HepG2 (cell line): ENCODE measurements at regions not wholly inside any gene's neighbourhood (a gene's known extent, or its start where the extent isn't known, plus 50 kb on each side); places are given as distances from the start of the nearest gene placed in this dataset.

Source experiments
- ATAC-seq: fragments of 200-7000 bp; cut with Tn5 transposase; 3 replicates; pipeline ENCODE4 v1.9.1; 2020; ENCODE audit warnings: mild to moderate bottlenecking, moderate library complexity
- BruUV-seq: library from RNA; stranded (reverse); fragments of 400-500 nt; replicated peaks from 2 replicates; lab custom pipeline; 2021; lab: Mats Ljungman, UMichigan
- CTCF ChIA-PET: fragments of 300-600 bp; formaldehyde crosslinking; extraction: SDS; loops from one replicate; lab custom pipeline; 2021; ENCODE audit warnings: low total read pairs, inconsistent platforms, low intra/inter-chr PET ratio; lab: Yijun Ruan, JAX
- POLR2A ChIA-PET: fragments of 350-600 bp; sonication (Branson Sonifier 250); formaldehyde crosslinking; loops from one replicate; lab custom pipeline; 2020; ENCODE audit warnings: antibody characterized with exemption, inconsistent platforms; lab: Yijun Ruan, JAX
- DNase-seq: peaks from one replicate; pipeline ENCODE4 v3.0.0-alpha.2; 2015; ENCODE audit warnings: low spot score
- FAIRE-seq: peaks from 3 replicates; lab custom pipeline; 2011; peaks lifted over from hg19 to GRCh38; lab: Jason Lieb, UNC
- H2AFZ ChIP-seq: one replicate; pipeline ENCODE4 v1.6.1; 2011; ENCODE audit warnings: low read length, inconsistent platforms
- H3K27ac ChIP-seq: fragments of 300-600 bp; 3 replicates; pipeline ENCODE4 v1.8.0; 2011; ENCODE audit warnings: mixed run types, mild to moderate bottlenecking, mixed read lengths, low read length, inconsistent platforms; ENCODE audit not compliant: insufficient read depth; ENCODE audit errors: extremely low read length
- H3K27me3 ChIP-seq, 2 experiments: fragments of 200-600 bp in 1 of 2; 2 replicates in 1 of 2; 3 replicates in 1 of 2; pipeline versions ENCODE4 v1.6.0 to v1.8.0; 2011; ENCODE audit warnings: low read length in 2 of 2, mild to moderate bottlenecking in 2 of 2, moderate library complexity in 2 of 2, inconsistent platforms in 1 of 2; ENCODE audit not compliant: insufficient read depth in 2 of 2, control insufficient read depth in 1 of 2
- H3K36me3 ChIP-seq, 2 experiments: fragments of 200-600 bp in 1 of 2; replicated peaks in 1 of 2; 2 replicates in 1 of 2; 3 replicates in 1 of 2; pipeline versions ENCODE4 v1.5.1 to v1.8.0; 2011; ENCODE audit warnings: low read length in 2 of 2, inconsistent platforms in 1 of 2; ENCODE audit not compliant: insufficient read depth in 2 of 2, control insufficient read depth in 1 of 2
- H3K4me1 ChIP-seq: 2 replicates; pipeline ENCODE4 v1.5.1; 2012; ENCODE audit warnings: low read length, inconsistent platforms; ENCODE audit not compliant: insufficient read depth
- H3K4me2 ChIP-seq: 2 replicates; pipeline ENCODE4 v1.6.0; 2011; ENCODE audit warnings: low read depth, low read length, inconsistent platforms
- H3K4me3 ChIP-seq, 3 experiments: fragments of 200-600 bp in 1 of 3; sonication (generic), shearing (Covaris generic) in 1 of 3; replicated peaks in 1 of 3; 2 replicates each; pipeline ENCODE4 v1.5.1; 2011 to 2016; ENCODE audit warnings: low read length in 3 of 3, inconsistent platforms in 2 of 3, low read depth in 2 of 3, mild to moderate bottlenecking in 2 of 3, control low read depth in 1 of 3, mixed read lengths in 1 of 3; ENCODE audit not compliant: insufficient read depth in 1 of 3
- H3K79me2 ChIP-seq: one replicate; pipeline ENCODE4 v1.6.1; 2011; ENCODE audit warnings: low read length, inconsistent platforms; ENCODE audit not compliant: insufficient read depth
- H3K9ac ChIP-seq: 2 replicates; pipeline ENCODE4 v1.6.0; 2011; ENCODE audit warnings: mild to moderate bottlenecking, low read depth, low read length, inconsistent platforms; ENCODE audit not compliant: insufficient read depth
- H3K9me3 ChIP-seq: 2 replicates; pipeline ENCODE4 v1.5.1; 2012; ENCODE audit warnings: mild to moderate bottlenecking, low read length
- H4K20me1 ChIP-seq: 2 replicates; pipeline ENCODE4 v1.6.0; 2011; ENCODE audit warnings: inconsistent platforms, mild to moderate bottlenecking, low read length, moderate library complexity; ENCODE audit not compliant: insufficient read depth
- ARNTL ChIP-seq: sonication (generic); formaldehyde crosslinking; IDR thresholded peaks from 2 replicates; pipeline ENCODE4 v1.4.0; 2020; ENCODE audit warnings: mild to moderate bottlenecking, missing genetic modification reagents
- FOXM1 ChIP-seq: sonication (generic); formaldehyde crosslinking; IDR thresholded peaks from 2 replicates; pipeline ENCODE4 v1.5.0; 2020; ENCODE audit warnings: missing genetic modification reagents
- GABPB1 ChIP-seq: IDR thresholded peaks from 2 replicates; pipeline ENCODE4 v1.6.1; 2016; ENCODE audit warnings: mild to moderate bottlenecking, missing genetic modification reagents, moderate library complexity, missing compliant biosample characterization
- KLF16 ChIP-seq, 2 experiments: sonication (generic) in 1 of 2; formaldehyde crosslinking in 1 of 2; IDR thresholded peaks; 2 replicates each; pipeline versions ENCODE4 v1.6.1 to v1.8.0; 2016 to 2023; ENCODE audit warnings: missing genetic modification reagents in 2 of 2, missing compliant biosample characterization in 1 of 2
- MAFF ChIP-seq: IDR thresholded peaks from 2 replicates; pipeline ENCODE4 v1.6.1; 2011; ENCODE audit warnings: low read depth, low read length, improper control_type of control experiment
- MLLT10 ChIP-seq: sonication (generic); formaldehyde crosslinking; IDR thresholded peaks from 2 replicates; pipeline ENCODE4 v1.4.0; 2020; ENCODE audit warnings: missing genetic modification reagents
- NAIF1 ChIP-seq: sonication (generic); formaldehyde crosslinking; IDR thresholded peaks from 2 replicates; pipeline ENCODE4 v1.5.0; 2020; ENCODE audit warnings: mild to moderate bottlenecking, missing genetic modification reagents, borderline replicate concordance
- NRL ChIP-seq: sonication (generic); formaldehyde crosslinking; IDR thresholded peaks from 2 replicates; pipeline ENCODE4 v1.5.0; 2020; ENCODE audit warnings: missing genetic modification reagents, mild to moderate bottlenecking, moderate library complexity, borderline replicate concordance
- PAWR ChIP-seq: sonication (generic); formaldehyde crosslinking; IDR thresholded peaks from 2 replicates; pipeline ENCODE4 v1.4.0; 2020; ENCODE audit warnings: missing genetic modification reagents, mild to moderate bottlenecking, borderline replicate concordance
- PTBP1 ChIP-seq: fragments of 200-400 bp; formaldehyde crosslinking; IDR thresholded peaks from 2 replicates; pipeline ENCODE4 v1.6.1; 2018; ENCODE audit warnings: low read length, low read depth; ENCODE audit not compliant: poor library complexity, severe bottlenecking
- SETDB1 ChIP-seq: sonication (generic); formaldehyde crosslinking; IDR thresholded peaks from 2 replicates; pipeline ENCODE4 v1.5.1; 2020; ENCODE audit warnings: missing genetic modification reagents, mild to moderate bottlenecking, borderline replicate concordance
- ZBTB7B ChIP-seq: sonication (generic); formaldehyde crosslinking; IDR thresholded peaks from 2 replicates; pipeline ENCODE4 v1.4.0; 2020; ENCODE audit warnings: missing genetic modification reagents
- ZNF234 ChIP-seq: sonication (generic); formaldehyde crosslinking; conservative IDR thresholded peaks from 2 replicates; pipeline ENCODE4 v1.5.1; 2020; ENCODE audit warnings: mild to moderate bottlenecking, missing genetic modification reagents
- ZNF747 ChIP-seq: sonication (generic); formaldehyde crosslinking; IDR thresholded peaks from 2 replicates; pipeline ENCODE4 v1.8.1; 2023; ENCODE audit warnings: missing genetic modification reagents, mild to moderate bottlenecking, borderline replicate concordance
- WGBS: methylation state at CpG from one replicate; pipeline ENCODE4 v1.1.6; 2017; ENCODE audit warnings: low lambda C conversion rate; 5-methylcytosine and 5-hydroxymethylcytosine counted together
- in situ Hi-C: cut with HindIII; loops from 2 replicates; pipeline ENCODE4 v1.10.0; 2017; ENCODE audit warnings: low pct_unique_long_range_greater_than_20kb; ENCODE audit not compliant: extremely low pct_ligation_motif_present
- intact Hi-C: fragments of 100-400 bp; cut with micrococcal nuclease; formaldehyde crosslinking; loops from one replicate; pipeline ENCODE4 v1.10.0; 2022; ENCODE audit not compliant: unreplicated experiment
- TF ChIP-seq, protein P1 (sequence below): IDR thresholded peaks from 2 replicates; pipeline ENCODE4 v1.6.1; 2016; ENCODE audit warnings: missing compliant biosample characterization, missing genetic modification reagents, borderline replicate concordance
- TF ChIP-seq, protein P2 (sequence below): sonication (generic); formaldehyde crosslinking; IDR thresholded peaks from 2 replicates; pipeline ENCODE4 v1.4.0; 2020; ENCODE audit warnings: missing genetic modification reagents
- TF ChIP-seq, protein P3 (sequence below): IDR thresholded peaks from 2 replicates; pipeline ENCODE4 v1.6.1; 2016; ENCODE audit warnings: low read depth, control low read depth

DNA sequence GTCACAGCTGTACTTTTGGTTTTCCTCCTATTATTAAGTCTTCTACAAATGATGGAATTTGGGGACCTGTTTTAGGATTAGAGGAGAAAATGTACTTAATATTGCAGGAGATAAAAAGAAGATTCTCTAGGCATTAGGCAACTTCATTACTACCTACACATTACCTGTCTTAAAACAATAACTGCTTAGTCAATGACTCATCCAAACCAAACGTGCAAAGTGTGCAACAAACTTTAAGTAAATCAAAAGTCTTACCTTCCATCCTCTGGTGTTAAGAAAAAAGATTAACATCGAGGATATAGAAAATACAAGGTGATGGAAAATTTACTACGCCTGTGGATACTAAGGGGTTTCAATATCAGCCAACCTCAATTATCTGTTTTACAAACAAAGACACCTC, 285.3 kb upstream of the KYNU start:
- no TSS peak for BruUV-seq
- Histone ChIP-seq H3K4me1 (peaks cover 2% of the 10 kb centered on the region), H3K9me3 (no peaks in the 10 kb centered on the region), H3K27me3 (no peaks in the 10 kb centered on the region), H3K4me2 (no peak overlapping the region), H4K20me1 (no peaks in the 10 kb centered on the region)
- POLR2A ChIA-PET: no interaction called here
- no peak for DNase-seq
- no peak for TF ChIP-seq MLLT10 (CRISPR knock-in tag)
- TF ChIP-seq, all 625 proteins: peak for 0
- 9% methylated on average over 3 of the region's 3 CpGs for WGBS
- Histone ChIP-seq H3K4me3 (no peak overlapping the region), H2AFZ (no peak overlapping the region), H3K79me2 (no peaks in the 10 kb centered on the region), H3K27ac (no peak overlapping the region), H3K36me3 (no peaks in the 10 kb centered on the region), H3K9ac (no peak overlapping the region)
- CTCF ChIA-PET: no interaction called here
- in situ Hi-C loops (no loop called here), intact Hi-C loops (no loop called here)
- ATAC-seq (no peak), FAIRE-seq (no peak)

DNA sequence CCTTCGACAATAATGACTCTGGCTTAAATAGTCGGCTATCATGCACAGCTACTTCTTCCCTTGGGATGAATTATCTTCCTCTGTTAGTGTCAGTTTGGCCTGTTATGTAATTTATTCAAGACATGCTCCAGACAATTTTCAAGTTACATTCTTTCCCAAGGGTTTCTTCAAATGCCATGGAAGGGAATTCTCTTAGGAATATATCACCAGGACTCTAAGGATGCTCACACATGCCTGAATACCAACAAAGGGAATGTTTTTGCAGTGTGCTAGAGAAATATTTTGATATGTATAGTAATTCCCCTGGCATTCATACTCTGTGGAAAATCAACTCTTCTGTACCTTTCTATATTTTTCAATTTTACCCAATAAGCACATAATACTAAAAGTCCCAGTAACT, 286.0 kb upstream of the KYNU start:
- Histone ChIP-seq H3K9me3 (no peaks in the 10 kb centered on the region), H3K4me2 (no peak overlapping the region), H3K27ac (no peak overlapping the region), H3K36me3 (no peaks in the 10 kb centered on the region), H3K4me1 (peaks cover 10% of the 10 kb centered on the region), H2AFZ (no peak overlapping the region), H4K20me1 (no peaks in the 10 kb centered on the region), H3K27me3 (no peaks in the 10 kb centered on the region), H3K4me3 (no peak overlapping the region), H3K9ac (no peak overlapping the region), H3K79me2 (no peaks in the 10 kb centered on the region)
- ChIA-PET POLR2A (no interaction called here), CTCF (no interaction called here)
- BruUV-seq: no TSS peak
- FAIRE-seq: no peak
- 28% methylated on average over 2 of the region's 2 CpGs for WGBS
- in situ Hi-C loops: no loop called here
- intact Hi-C loops: no loop called here
- no peak for ATAC-seq
- no peak for DNase-seq
- TF ChIP-seq PAWR (CRISPR knock-in tag): no peak
- TF ChIP-seq NRL (CRISPR knock-in tag): no peak
- no peak for TF ChIP-seq ZNF747
- TF ChIP-seq, protein P1, sequence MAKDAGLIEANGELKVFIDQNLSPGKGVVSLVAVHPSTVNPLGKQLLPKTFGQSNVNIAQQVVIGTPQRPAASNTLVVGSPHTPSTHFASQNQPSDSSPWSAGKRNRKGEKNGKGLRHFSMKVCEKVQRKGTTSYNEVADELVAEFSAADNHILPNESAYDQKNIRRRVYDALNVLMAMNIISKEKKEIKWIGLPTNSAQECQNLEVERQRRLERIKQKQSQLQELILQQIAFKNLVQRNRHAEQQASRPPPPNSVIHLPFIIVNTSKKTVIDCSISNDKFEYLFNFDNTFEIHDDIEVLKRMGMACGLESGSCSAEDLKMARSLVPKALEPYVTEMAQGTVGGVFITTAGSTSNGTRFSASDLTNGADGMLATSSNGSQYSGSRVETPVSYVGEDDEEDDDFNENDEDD (CRISPR knock-in tag): no peak
- no peak for TF ChIP-seq ARNTL (CRISPR knock-in tag)
- TF ChIP-seq ZBTB7B (CRISPR knock-in tag): no peak
- TF ChIP-seq PTBP1: no peak
- no peak for TF ChIP-seq NAIF1 (CRISPR knock-in tag)
- TF ChIP-seq MAFF: no peak
- TF ChIP-seq FOXM1 (CRISPR knock-in tag): no peak
- TF ChIP-seq ZNF234 (CRISPR knock-in tag): no peak
- no peak for TF ChIP-seq KLF16 (CRISPR knock-in tag; IDR thresholded peaks at IDR 0.05)
- TF ChIP-seq, protein P2, sequence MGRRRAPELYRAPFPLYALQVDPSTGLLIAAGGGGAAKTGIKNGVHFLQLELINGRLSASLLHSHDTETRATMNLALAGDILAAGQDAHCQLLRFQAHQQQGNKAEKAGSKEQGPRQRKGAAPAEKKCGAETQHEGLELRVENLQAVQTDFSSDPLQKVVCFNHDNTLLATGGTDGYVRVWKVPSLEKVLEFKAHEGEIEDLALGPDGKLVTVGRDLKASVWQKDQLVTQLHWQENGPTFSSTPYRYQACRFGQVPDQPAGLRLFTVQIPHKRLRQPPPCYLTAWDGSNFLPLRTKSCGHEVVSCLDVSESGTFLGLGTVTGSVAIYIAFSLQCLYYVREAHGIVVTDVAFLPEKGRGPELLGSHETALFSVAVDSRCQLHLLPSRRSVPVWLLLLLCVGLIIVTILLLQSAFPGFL (CRISPR knock-in tag): no peak
- no peak for TF ChIP-seq SETDB1 (CRISPR knock-in tag)
- no peak for TF ChIP-seq GABPB1 (CRISPR knock-in tag)
- TF ChIP-seq, protein P3, sequence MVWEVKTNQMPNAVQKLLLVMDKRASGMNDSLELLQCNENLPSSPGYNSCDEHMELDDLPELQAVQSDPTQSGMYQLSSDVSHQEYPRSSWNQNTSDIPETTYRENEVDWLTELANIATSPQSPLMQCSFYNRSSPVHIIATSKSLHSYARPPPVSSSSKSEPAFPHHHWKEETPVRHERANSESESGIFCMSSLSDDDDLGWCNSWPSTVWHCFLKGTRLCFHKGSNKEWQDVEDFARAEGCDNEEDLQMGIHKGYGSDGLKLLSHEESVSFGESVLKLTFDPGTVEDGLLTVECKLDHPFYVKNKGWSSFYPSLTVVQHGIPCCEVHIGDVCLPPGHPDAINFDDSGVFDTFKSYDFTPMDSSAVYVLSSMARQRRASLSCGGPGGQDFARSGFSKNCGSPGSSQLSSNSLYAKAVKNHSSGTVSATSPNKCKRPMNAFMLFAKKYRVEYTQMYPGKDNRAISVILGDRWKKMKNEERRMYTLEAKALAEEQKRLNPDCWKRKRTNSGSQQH (CRISPR knock-in tag): no peak
